Hematopoietic multipotent progenitor cell treated with erythropoietin and hydrocortisone succinate and interleukin-3 and kit ligand, for 8 days (in vitro differentiated cells): ENCODE measurements at regions not wholly inside any gene's neighbourhood (a gene's known extent, or its start where the extent isn't known, plus 50 kb on each side); places are given as distances from the start of the nearest gene placed in this dataset.
"Not testable (repeated sequence)": the region's sequence is repeated elsewhere in the genome, so short reads cannot be mapped to it uniquely, and the experiment has no call there.

Experiments used
- DNase-seq: peaks from one replicate; pipeline ENCODE4 v3.0.0-alpha.2; 2015

DNA sequence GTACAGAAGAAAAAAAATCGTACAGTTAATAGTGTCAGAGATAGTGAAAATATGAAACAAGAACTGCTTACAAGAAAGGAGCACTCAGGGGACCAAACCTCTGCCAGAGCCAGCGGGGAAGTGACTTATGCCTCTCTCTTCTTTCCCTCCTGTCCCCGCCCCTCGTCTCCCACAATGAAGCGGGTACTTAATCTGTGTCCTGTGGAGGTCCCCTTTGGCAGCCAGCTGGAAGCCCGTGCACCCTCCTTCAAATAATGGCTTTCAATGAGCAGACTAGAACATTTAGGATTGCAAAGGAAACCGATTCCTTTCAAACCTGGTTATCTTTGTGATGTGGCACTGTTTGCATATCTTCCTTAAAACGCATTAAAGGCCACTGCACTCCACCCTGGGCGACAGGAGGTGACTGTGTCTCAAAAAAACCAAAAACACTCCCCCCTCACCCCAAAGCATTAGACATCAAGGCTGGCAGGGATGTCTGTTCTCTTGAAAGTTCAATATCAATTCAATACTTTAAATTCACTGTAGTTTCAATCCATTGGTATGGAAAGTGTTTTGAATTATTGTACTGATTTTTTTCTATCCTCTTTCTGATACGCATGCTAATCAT is 51.7 kb downstream of the PPIAL4C start:
- DNase-seq = not testable (repeated sequence)

DNA sequence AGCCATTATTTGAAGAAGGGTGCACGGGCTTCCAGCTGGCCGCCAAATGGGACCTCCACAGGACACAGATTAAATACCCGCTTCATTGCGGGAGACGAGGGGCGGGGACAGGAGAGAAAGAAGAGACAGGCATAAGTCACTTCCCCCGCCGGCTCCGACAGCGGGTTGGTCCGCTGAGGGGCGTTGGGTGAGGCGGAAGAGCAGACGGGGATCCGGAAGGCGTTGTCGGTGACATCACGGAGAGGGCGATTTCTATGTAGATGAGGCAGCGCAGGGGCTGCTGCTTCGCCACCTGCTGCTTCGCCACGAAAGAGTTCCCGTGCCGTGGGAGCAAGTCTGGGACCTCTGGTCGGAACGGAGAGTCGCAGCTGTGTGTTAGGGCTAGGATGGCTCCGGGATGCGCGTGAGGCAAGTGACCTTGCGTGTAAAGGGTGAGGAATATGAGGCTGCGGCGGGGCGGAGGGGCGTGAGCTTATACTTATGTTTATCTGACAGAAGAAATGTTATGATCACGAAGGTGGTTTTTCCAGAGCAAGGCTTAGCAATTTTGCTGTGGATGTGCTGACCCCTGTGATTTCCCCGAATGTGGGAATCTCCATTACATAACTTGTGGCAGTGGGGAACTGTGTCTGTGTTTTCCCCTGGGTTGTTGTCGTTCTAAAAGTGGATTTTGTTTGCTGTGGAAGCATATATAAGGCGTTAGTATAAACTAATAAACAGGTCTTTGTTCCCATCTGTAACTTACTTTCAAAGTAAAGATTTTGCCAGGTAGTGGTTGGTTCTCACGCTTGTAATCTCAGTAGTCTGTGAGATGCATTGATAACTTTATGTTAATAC is 52.9 kb downstream of the PPIAL4C start:
- DNase-seq = peak; percentile 96

GRCh38 chr1:149638481-149638880 is 54.8 kb downstream of the PPIAL4C start:
- DNase-seq = not testable (repeated sequence)

DNA sequence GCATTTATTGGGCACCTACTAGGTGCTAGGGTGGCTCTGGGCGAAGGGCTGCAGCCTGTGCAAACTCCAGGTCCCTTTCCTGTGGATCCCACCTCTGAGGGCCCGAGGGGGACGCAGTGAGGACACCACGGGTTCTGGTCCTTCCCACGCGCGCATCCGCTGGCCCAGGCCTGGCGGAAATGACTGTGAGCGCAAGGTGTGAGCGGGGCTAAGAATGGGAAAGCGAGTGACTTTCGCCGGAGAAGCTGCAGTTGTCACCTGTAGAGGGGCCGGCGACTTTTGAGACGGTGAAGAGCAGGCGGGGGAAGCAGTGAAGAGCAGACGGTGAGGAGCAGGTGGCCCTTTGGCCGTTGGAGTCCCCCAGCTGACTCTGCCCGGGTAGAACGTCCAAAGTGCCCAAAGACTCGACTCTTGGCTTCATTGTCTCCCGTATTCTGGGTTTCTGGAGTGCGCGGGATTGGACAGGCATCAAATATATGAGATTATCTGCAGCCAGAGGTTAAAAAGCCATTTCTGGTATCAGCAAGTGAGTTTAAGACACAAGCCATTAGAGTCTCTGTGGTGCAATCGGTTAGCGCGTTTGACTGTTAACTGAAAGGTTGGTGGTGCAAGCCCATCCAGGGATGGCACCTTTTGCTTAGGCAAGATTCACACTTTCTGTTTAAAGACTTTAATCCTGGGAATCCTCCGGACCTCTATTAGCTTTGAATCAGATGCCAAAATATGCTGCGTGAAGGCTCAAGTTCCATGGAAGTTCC is 55.4 kb downstream of the PPIAL4C start:
- not testable (repeated sequence) for DNase-seq

GRCh38 chr1:149641179-149641578 is 57.5 kb downstream of the PPIAL4C start:
- not testable (repeated sequence) for DNase-seq

GRCh38 chr1:149644818-149645217 is 61.2 kb downstream of the PPIAL4C start:
- DNase-seq = not testable (repeated sequence)

DNA sequence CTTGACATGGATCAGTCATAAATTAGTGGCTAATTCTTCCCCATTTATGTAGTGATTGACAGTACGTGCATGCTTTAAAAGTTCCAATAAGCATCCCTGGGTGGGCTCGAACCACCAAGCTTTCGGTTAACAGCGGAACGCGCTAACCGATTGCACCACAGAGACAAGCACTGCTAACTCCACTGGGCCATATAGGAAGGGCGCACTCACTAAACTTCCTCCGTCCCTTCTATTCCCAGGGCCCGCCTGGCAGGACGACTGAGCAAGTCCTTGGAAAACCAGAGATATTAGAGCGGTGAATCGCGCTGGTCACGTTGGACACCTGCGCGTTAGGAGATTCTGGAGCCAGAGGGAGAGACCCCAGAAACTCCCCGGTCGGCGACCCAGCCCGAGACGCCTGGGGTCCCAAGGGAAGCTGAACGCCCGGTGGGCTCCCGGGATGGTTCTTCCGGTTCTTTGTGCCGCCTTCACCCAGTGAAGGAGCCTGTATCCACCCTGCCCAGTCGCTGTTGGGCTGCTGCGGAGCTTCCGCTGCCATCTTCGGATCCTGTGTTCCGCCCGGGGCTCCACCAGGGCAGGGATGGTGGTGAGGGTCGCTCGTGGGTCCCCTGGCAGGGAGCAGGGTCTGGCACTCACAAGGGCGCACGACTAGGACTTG is 62.8 kb downstream of the PPIAL4C start:
- DNase-seq = not testable (repeated sequence)

- DNase-seq = not testable (repeated sequence)
Measured at GRCh38 chr1:149647018-149647373, 63.3 kb downstream of the PPIAL4C start.

- not testable (repeated sequence) for DNase-seq
Measured at GRCh38 chr1:149657750-149658149, 74.1 kb downstream of the PPIAL4C start.

DNA sequence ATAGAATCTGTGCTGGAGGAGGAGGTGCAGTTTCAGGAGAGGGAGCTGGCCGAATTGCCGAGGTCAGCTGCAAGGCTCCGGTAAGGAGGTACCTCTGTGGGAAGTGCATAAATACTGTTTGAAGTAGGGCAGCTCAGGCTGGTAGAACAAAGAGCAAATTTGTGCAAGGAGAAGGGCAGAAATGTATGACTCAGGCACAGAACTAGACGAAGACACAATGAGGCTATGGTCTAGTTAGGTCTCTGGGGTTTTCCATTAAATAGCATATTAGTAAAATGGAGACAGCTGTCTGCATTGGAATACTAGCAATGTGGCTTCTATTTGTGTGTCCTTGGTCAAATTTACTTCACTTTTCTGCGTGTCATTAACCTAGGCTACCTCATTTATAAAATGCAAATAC is 74.5 kb downstream of the PPIAL4C start:
- DNase-seq = not testable (repeated sequence)

DNA sequence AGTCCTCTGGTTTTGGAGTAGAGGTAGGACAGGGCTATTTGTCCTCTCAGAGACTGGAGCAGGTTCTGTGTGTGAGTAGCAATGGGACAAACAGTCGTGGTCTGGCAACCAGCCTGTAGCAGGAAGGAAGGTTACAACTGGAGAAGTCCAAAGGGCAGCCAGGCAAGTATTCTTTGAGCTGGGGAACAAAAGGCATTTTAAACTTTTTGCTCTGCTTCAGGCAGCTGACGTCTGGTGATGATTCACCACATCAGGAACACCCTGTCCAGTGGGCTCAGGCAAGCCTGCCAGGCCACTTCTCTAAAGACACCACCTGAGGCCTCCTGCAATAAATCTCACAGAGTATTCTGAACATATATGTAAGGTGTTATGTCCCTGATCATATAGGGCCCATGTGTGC is 81.0 kb downstream of the PPIAL4C start:
- not testable (repeated sequence) for DNase-seq

DNA sequence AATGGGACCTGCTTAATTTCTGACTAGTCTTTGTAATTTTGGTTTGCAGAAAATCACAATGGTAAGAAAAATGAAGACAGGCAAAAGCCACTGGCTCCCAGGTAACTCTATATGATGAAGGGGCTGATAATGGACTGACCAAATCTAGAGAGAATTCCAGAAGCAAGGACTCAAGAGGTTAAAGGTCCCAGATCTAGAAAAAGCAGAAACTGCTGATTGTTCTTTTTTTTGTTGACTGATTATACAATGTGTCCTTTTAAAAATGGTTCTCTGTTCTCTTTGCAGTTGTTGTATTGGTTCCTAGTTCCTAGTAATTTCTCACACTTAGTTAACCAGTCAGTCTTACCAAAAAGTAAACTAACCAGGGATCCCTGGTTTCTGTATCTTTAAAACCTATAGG is 81.4 kb downstream of the PPIAL4C start:
- DNase-seq = not testable (repeated sequence)

DNA sequence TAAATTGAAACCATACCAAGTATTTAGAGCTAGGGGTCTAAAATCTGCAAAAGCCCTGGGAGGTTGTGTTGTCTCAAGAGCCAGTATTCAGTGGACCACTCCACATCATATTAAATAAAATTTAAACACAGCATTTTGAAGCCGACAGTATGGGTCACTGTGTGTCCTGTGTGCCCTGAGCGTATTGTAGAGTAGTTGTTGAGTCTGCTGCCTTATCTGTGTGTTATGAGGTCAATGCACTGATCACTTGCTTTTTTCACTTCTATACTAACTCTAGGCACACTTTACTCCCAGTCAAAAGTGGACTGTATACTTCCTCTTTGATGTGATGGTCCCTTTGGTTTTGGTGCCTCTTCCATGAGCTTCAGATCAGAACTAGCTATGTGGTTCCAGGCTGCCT is 81.9 kb downstream of the PPIAL4C start:
- not testable (repeated sequence) for DNase-seq

DNA sequence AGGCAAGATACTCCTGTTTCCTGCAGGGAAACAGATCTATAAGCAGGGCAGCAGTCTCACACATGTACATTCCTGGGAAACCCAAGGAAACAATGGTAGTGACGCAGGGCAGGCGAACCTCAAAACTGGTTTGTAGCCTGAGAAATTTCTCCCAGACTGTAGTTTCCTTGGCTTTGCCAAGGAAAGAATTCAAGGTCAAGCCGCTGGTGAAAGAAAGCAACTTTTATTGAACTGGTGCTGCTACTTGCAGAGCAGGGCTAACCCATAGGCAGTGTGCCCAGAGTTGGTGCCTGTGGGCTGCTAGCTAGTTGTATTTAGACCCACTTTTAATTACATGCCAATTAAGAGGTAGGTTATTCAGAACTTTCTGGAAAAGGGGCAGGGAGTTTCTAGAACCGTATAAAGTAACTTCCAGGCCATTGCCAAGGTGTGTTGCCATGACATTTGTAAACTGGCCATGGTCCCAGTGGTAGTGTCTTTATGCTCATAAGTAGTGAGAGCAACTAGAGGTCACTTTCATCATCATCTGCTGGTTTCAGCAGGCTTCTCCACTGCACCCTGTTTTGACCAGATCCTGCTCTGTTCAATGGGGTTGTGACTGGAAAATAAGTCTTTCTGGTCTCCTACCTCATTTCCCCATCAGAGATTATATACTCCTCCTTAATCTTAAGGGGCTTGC is 89.7 kb downstream of the PPIAL4C start:
- DNase-seq = not testable (repeated sequence)

DNA sequence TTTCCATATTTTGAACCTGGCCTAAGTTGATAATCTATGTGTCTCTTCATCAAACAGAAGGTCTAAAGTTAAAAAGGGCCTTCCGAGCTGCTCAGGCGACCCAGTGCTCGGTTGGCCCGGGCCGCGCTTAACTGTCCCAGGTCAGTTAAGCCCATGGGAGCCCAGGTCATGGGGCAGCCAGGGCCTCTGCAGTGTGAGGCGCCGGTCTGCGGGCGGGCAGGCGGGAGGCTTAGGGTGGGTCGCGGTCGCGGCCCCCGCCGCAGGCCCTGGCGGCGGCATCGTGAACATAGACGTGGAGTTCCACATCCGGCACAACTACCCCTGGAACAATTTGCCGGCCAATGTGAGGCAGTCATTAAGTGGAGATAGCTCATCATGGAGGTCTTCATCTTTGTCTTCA is 91.3 kb downstream of the PPIAL4C start:
- not testable (repeated sequence) for DNase-seq

GRCh38 chr1:149677359-149677758 is 93.7 kb downstream of the PPIAL4C start:
- not testable (repeated sequence) for DNase-seq

GRCh38 chr1:149686593-149687238 is 95.8 kb upstream of the FCGR1A start:
- DNase-seq = not testable (repeated sequence)

DNA sequence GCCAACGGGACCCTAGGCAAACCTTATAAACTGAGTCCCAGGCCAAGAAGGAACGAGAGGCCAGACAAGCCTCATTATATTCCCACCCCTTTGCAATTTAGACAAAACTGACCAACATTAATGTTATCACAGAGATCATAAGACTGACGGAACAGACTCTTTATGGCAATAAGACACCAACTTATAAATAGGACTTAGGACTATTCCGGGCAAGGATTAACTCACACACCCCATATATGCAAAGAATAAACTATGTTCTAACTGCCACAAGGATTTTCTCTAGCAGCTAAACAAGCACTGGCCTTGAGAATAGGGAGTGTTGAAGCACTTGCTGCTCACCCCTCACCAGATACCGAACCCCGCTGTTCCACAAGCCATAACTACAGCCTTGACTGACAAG is 91.1 kb upstream of the FCGR1A start:
- not testable (repeated sequence) for DNase-seq

DNA sequence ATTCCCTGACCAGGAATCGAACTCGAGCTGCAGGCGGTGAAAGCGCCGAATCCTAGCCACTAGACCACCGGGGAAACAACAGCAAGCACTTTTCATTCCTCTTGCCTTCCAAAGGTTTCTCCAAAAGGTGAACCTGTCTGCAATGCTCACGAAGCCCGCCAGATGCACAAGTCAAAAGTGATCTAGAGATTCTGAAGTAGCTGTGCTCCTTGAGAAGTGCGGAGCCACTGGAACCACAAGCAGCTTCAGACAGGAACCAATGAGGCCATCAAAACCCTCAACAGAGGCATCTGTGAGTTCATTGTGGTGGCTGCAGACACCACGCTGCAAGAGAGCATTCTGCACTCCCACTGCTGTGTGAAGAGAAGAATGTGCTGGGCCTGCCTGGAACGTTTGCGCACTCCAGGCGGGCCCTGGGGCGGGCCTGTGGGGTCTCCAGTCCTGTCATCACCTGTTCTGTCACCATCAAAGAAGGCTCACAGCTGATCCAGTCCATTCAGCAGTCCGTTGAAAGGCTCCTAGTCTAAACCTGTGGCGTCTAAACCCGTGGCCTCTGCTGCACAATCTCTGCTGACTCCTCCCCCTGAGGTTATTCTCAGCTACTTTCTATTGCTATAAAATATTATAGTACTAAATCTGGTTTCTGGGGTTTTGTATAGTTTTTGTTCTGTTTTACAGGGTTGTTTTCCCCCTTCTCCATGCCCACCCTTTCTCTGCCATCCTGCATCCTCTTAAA is 89.5 kb upstream of the FCGR1A start:
- not testable (repeated sequence) for DNase-seq

- DNase-seq = not testable (repeated sequence)
Measured at GRCh38 chr1:149695066-149695465, 87.4 kb upstream of the FCGR1A start.

DNA sequence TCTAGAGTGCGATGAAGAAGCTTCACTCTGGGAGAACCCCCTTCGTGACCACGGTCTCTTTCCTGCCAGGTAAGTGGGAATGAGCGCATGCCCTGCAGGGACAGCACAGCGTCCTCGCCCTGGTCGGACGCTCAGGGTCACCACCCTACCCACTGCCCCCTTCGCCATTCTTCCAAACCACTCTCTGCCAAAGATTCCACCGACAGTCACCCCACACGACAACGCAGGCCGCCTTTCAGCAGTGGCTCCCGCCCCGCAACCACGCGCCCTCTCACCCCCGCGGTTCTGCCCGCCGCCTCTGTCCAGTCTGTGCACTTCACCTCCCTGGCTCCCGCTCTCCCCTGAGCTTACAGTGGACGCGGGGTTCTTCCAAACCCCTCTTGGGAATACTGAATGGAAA is 82.3 kb upstream of the FCGR1A start:
- not testable (repeated sequence) for DNase-seq
